ENCODE measurements at regions not wholly inside any gene's neighbourhood (a gene's known extent, or its start where the extent isn't known, plus 50 kb on each side); places are given as distances from the start of the nearest gene placed in this dataset.

GRCh38 chr1:58402444-58402843 is 144.1 kb downstream of the OMA1 start:
- TF ChIP-seq, protein P1, sequence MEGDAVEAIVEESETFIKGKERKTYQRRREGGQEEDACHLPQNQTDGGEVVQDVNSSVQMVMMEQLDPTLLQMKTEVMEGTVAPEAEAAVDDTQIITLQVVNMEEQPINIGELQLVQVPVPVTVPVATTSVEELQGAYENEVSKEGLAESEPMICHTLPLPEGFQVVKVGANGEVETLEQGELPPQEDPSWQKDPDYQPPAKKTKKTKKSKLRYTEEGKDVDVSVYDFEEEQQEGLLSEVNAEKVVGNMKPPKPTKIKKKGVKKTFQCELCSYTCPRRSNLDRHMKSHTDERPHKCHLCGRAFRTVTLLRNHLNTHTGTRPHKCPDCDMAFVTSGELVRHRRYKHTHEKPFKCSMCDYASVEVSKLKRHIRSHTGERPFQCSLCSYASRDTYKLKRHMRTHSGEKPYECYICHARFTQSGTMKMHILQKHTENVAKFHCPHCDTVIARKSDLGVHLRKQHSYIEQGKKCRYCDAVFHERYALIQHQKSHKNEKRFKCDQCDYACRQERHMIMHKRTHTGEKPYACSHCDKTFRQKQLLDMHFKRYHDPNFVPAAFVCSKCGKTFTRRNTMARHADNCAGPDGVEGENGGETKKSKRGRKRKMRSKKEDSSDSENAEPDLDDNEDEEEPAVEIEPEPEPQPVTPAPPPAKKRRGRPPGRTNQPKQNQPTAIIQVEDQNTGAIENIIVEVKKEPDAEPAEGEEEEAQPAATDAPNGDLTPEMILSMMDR (IDR thresholded peaks at IDR 0.05): no peak
- Histone ChIP-seq H3K4me3 (no peak overlapping the region), H3K27ac (no peak overlapping the region), H3K36me3 (no peaks in the 10 kb centered on the region), H3K27me3 (ENCODE audit: low read depth) (no peaks in the 10 kb centered on the region), H3K4me1 (no peaks in the 10 kb centered on the region), H3K9me3 (no peaks in the 10 kb centered on the region)
- ATAC-seq (no peak), DNase-seq (no peak)
- intact Hi-C loops (cut with DNase I): no loop called here

GRCh38 chr1:58401991-58402390 is 144.5 kb downstream of the OMA1 start:
- Histone ChIP-seq H3K27ac (no peak overlapping the region), H3K27me3 (ENCODE audit: low read depth) (no peaks in the 10 kb centered on the region), H3K4me3 (no peak overlapping the region), H3K9me3 (no peaks in the 10 kb centered on the region), H3K4me1 (no peaks in the 10 kb centered on the region), H3K36me3 (no peaks in the 10 kb centered on the region)
- intact Hi-C loops (cut with DNase I): no loop called here
- ATAC-seq: no peak
- no peak for DNase-seq
- TF ChIP-seq, protein P1 (IDR thresholded peaks at IDR 0.05): no peak

DNA sequence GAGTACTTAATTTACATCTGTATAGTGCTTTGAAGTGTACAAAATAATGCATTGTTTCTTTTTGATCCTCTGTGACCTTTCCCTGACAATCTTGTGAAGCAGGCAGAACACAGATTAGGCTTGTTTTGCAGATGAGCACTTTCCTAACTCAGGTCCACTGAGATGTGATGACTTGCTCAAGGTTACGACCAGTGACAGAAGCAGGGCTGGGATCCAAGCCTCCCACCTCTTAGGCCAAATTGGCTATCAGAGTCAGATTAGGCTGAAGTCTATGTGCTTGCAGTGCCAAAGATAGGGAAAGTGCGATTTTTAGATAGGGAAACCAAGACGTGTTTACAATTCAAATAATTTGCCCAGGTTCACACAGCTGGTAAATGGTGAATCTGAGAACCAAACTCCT is 147.3 kb downstream of the OMA1 start:
- Histone ChIP-seq H3K27ac (no peak overlapping the region), H3K9me3 (no peaks in the 10 kb centered on the region), H3K27me3 (ENCODE audit: low read depth) (no peaks in the 10 kb centered on the region), H3K4me1 (no peaks in the 10 kb centered on the region), H3K36me3 (no peaks in the 10 kb centered on the region), H3K4me3 (no peak overlapping the region)
- no peak for DNase-seq
- intact Hi-C loops (cut with DNase I): no loop called here
- ATAC-seq: no peak
- TF ChIP-seq, protein P1 (IDR thresholded peaks at IDR 0.05): no peak

DNA sequence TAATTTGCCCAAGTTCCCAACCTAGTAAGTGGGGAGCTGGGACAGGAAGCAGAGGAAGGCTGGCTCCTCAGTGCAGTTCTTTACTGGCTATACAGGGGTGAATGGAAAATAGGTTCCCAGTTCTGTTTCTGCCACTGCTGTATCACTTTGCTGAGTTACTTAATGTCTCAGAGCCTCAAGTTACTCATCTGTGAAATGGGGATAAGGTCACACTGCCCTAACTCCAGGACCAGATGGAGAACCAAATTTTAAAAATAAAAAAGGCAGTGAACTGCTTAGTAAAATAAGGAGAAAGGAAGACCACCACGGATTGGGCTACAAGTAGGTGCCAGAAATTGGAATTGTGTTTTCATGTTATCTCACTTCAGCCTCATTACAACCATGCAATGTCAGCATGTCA is 147.8 kb downstream of the OMA1 start:
- intact Hi-C loops (cut with DNase I): no loop called here
- no peak overlapping the region for H3K4me3 ChIP-seq
- no peak for ATAC-seq
- TF ChIP-seq, protein P1 (IDR thresholded peaks at IDR 0.05): no peak
- no peaks in the 10 kb centered on the region for H3K27me3 ChIP-seq (ENCODE audit: low read depth)
- no peaks in the 10 kb centered on the region for H3K9me3 ChIP-seq
- H3K27ac ChIP-seq: no peak overlapping the region
- DNase-seq: no peak
- H3K36me3 ChIP-seq: no peaks in the 10 kb centered on the region
- H3K4me1 ChIP-seq: no peaks in the 10 kb centered on the region

DNA sequence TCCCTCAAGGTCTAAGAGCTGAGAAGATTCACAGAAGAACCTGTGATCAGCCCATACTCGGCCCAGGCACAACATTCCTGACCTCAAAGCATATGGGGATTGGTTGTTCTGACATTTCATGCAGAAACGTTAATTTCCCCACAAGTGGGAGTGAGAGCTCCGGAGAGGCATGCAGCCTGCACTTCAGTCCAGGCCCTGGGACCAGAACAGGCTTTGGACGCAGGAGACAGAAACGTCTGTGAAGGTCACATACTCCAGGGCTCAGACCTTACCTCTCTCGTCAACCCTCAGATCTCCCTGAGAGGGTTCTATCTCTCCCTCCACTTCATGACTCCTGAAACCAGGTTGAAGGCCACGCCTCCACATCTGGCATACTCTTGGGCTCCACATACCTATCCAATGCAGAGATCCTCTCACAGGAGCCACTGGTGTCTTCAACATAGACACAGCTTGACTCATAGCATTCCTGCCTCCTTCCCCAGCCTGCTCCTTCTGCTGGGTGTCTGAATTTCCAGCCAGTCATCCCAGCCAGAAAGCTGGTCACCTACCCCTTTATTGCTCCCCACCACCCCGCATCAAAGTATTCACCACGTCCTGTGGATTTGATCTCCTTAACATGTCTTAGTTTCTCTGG is 149.2 kb downstream of the OMA1 start:
- Histone ChIP-seq H3K9me3 (no peaks in the 10 kb centered on the region), H3K4me1 (no peaks in the 10 kb centered on the region), H3K4me3 (no peak overlapping the region), H3K27ac (no peak overlapping the region), H3K27me3 (ENCODE audit: low read depth) (no peaks in the 10 kb centered on the region), H3K36me3 (no peaks in the 10 kb centered on the region)
- TF ChIP-seq, protein P1 (IDR thresholded peaks at IDR 0.05): no peak
- ATAC-seq (no peak), DNase-seq (no peak)
- intact Hi-C loops (cut with DNase I): no loop called here
